ENCODE measurements at regions not wholly inside any gene's neighbourhood (a gene's known extent, or its start where the extent isn't known, plus 50 kb on each side); places are given as distances from the start of the nearest gene placed in this dataset.

DNA sequence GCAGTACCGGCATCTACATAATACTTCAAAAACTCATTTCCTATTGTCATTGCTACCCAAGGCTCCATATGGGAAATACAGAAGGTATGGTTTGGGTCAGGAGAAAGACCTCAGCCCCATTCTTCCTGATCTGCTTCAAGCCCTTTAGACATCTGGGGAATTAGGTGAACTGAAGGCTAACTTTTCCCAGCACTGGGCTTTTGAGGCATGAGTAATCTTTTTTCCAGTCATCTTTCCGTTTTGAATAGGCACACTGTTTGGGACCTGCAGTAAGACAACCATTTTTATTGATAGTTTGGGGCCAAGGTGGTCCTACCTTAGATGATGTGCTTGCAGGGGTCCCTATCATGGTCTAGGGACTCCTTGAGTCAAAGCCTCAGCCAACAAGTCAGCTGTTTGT is 198.4 kb downstream of the HAO1 start:
- peak; percentile 11 for DNase-seq

- DNase-seq: peak; percentile 86
Measured at GRCh38 chr20:7742479-7742878, 197.8 kb downstream of the HAO1 start.

DNA sequence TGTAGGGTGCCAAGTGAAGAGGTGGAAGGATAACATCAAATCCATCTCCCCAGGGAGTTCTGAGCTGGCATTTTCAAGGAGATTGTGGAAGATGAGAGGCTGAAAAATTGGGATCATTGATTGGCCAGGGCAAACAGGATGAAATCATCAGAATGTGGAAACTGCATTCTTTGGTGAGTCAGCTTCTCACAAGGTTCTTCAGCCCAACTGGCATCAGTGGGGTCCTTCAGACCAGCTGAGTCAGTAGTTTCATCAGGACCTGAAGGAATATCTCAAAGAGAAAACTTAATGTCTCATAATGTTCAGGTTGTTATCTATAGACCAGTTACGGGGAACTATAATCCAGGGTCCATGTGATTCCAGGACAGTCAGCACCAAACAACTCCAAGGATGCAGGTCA is 195.8 kb downstream of the HAO1 start:
- no peak for DNase-seq

DNA sequence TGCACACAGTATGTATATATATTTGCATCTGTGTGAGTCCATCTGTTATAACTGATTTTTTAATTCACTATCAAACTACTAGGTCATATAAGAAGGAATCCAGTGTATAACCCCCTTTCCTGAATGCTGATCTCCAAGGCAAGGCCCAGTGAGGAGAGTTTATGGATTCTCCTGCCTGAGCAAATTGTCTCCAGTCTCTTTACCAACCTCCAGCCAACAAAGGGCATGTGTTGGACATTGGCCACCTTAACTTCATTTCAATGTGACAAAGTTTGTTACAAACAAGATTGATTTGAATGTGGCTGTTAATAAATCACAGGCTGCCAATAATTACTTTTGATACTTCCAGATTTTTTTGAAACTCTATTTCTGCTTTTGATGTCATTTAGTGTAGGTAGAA is 191.6 kb downstream of the HAO1 start:
- no peak for DNase-seq

GRCh38 chr20:7754102-7754501 is 186.2 kb downstream of the HAO1 start:
- no peak for DNase-seq

GRCh38 chr20:7758406-7758805 is 181.9 kb downstream of the HAO1 start:
- DNase-seq: no peak

- DNase-seq: no peak
Measured at GRCh38 chr20:7760247-7761031, 179.8 kb downstream of the HAO1 start.

DNA sequence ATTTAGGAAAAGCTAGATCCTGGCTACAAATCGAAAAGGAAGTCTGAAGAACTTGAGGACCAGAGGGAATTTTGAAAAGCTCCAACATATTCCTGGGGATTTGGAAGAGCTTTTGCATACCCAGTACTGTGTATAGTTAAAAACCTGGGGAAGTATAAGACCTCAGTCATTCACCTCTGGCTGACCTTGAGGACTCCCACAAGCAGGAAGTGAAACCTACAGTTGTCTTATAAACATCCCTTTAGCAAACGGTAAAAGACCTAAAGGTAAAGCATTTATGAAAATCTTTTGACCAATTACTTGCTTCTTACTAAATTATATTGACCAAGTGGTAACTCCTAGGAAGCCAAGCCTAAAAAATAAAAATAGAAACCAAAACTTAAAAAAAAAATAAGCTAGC is 175.0 kb downstream of the HAO1 start:
- peak; percentile 18 for DNase-seq

DNA sequence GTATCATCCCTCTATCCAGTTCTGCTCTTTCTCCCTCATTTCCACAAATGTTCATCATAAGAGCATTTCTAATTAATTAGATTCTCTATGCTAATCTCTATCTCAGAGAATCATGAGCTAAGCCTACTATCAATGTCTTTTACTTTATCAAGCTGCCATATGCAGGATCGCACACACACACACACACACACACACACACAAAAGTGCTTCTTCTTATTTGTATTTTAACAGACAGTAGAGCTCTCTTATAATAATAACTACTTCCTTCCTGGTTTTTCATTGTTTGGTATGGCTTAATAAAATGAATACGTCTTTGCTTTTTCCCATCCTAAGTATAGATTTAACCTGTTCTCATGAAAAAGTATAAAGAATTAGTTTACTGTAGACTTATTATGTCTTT is 170.2 kb downstream of the HAO1 start:
- DNase-seq: peak; percentile 78

- DNase-seq: peak; percentile 95
Measured at GRCh38 chr20:7770578-7770977, 169.7 kb downstream of the HAO1 start.

- DNase-seq: peak; percentile 85
Measured at GRCh38 chr20:7772371-7772770, 167.9 kb downstream of the HAO1 start.

DNA sequence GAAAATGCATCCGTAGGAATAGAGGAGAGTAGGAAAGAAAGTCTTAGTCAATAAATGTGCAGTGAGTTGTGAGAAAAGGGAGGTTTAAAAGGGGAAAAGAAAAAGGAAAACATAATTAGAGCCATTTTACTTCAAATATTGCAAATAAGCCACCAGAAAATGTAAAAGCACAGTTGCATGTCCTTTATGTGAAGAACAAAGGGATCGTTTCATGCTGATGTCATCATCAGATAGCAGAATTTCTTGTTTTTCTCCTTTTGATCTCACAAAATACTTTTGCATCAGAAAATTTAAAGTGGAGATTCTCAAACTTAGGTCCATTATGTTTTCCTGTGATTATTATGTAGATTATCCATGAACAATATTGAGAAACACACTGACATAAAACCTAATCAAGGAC is 166.7 kb downstream of the HAO1 start:
- DNase-seq: peak; percentile 76

DNA sequence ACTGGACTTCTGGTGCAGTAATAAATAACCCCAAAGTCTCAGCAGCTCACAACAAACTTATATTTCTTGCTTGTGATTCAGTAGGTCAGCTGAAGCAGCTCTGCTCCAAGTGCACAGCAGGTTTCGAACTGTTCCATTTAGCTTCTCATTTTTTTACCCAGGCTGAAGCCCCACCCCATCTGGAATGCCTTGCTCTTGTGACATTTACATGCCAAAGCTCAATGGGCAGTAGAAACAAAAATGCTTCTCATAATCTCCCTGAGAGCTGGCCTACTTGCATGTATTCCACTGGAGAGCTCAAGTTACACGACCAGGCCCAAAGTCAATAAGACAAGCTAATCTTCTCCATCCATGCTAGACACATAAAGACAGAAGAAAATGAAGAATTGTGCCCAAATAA is 165.2 kb downstream of the HAO1 start:
- peak; percentile 76 for DNase-seq

DNA sequence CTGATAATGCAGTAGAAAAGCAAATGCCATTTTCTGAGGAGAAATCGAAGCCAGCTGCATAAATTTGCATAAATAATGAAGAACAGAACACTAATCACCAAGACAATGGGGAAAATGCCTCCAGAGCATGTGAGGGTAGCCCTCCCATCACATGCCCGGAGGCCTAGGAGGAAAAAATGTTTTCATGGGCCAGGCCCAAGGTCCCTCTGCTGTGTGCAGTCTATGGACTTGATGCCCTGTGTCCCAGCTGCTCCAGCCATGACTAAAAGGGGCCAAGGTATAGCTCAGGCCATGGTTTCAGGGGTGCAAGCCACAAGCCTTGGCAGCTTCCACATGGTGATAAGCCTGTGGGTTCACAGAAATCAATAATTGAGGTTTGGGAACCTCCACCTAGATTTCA is 164.1 kb downstream of the HAO1 start:
- peak; percentile 10 for DNase-seq

DNA sequence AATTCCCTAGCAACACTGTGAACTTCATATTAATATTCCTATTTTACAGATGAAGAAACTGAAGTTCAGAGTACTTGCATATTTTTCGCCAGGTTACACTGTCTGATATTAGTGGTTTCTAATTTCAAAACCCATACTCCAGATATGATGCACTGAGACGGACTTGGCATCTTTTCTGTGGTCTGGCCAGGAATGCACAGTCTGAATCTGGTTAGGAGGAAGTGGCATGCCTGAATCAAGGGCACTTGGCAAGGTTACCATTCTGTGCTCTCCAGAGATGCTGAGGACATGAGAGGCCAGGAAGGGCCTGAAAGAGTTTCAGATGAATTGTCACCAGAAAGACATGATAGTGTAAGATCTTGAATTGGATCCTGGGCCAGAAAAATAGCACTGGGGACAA is 150.1 kb downstream of the HAO1 start:
- peak; percentile 9 for DNase-seq

- DNase-seq: peak; percentile 45
Measured at GRCh38 chr20:7792150-7792869, 147.9 kb downstream of the HAO1 start.

DNA sequence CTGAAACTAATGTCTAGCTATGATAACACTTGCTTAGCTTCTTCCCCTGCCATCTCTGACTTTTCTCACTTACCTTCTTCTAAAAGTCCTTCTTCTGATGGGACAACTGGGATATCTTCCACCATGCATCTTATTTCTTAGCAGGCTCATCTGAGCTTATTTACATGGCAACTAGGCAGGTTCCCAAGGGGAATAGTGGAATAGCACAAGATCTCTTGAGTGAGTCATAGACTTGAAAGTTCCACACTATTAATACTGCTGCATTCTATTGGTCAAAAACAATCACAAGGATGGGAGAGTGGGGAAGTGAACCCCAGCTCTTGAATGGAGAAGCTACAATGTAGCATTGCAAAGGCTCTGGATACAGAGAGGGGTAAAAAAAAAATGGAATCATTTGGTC is 142.1 kb downstream of the HAO1 start:
- peak; percentile 6 for DNase-seq

DNA sequence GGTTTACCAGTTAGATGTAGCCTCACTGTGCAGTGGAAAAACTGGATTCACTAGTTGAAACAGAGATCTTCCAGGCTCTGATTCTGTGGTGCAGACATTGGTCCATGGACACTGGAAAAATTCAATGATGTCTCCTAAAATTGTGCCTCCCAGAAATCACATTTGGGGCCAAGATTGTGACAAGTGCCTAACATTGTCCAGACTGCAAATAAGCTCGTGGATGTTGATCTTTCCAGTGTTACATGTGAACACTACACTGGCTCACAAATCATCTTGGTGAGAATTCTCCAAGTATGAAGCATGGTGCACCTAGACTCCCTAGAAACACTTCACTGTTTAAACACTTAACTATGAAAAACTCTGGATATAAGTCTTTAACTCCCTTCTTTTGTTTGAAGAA is 140.4 kb downstream of the HAO1 start:
- DNase-seq: no peak

DNA sequence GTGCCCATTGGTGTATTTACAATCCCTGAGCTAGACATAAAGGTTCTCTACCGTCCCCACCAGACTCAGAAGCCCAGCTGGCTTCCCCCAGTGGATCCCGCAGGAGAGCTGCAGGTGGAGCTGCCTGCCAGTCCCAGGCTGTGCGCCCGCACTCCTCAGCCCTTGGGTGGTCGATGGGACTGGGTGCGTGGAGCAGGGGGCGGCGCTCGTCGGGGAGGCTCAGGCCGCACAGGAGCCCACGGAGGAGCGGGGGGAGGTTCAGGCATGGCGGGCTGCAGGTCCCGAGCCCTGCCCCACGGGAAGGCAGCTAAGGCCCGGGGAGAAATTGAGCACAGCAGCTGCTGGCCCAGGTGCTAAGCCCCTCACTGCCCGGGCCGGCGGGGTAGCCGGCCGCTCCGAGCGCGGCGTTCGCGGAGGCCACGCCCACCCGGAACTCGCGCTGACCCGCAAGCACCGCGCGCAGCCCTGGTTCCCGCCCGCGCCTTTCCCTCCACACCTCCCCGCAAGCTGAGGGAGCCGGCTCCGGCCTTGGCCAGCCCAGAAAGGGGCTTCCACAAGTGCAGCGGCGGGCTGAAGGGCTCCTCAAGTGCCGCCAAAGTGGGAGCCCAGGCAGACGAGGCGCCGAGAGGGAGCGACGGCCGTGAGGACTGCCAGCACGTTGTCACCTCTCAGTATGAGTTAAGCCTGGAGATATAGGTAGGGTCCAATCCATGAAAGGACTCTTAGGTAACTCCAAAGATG is 136.7 kb downstream of the HAO1 start:
- peak; percentile 59 for DNase-seq

DNA sequence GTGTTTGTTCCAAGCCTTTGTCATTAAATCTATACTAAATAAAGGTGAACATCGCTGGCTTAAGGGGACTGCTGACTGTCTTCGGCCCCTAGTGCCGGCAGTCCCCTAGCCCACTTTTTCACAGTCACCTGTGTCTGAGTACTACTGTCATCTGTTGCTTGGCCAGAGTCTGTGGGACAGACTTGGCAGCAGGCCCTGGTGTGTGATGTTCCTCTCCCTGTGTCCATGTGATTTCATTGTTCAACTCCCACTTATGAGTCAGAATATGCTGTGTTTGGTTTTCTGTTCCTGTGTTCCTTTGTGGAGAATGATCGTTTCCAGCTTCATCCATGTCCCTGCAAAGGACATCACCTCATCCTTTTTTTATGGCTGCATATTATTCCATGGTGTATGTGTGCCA is 133.4 kb downstream of the HAO1 start:
- peak; percentile 35 for DNase-seq

DNA sequence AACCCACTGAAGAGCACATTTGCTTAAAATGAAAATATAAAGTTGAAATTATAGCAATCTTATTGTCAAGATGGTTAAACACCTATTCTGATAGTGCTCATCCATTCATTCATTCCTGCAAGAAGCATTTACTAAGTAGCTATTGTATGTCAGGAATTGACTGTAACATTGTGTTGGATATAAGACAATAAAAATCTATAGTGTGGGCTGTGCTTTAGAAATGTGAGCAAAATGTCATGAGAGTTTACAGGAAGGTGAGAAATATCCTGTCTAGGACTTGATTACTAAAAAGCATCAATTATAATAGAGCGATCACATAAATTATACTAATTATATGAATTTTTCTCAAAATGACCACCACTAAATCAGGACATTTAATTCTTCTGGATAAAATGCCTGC is 123.0 kb downstream of the HAO1 start:
- DNase-seq: no peak

DNA sequence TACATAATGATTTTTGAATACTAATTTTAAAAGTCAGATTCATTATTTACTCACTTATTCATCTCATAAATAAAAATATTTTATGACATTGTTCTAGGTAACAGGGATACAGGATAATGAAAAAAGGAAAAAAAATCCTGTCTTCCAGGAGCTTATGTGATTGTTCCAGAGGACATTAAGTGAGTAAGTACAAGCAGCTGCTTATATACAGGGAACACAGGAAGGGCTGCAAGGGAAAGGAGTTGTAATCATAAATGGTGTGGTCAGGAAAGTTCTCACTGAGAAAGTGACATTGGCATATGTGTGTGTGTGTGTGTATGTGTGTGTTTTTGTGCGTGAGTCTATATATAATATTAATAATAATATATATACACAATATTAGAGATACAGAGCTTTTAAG is 121.8 kb downstream of the HAO1 start:
- no peak for DNase-seq

DNA sequence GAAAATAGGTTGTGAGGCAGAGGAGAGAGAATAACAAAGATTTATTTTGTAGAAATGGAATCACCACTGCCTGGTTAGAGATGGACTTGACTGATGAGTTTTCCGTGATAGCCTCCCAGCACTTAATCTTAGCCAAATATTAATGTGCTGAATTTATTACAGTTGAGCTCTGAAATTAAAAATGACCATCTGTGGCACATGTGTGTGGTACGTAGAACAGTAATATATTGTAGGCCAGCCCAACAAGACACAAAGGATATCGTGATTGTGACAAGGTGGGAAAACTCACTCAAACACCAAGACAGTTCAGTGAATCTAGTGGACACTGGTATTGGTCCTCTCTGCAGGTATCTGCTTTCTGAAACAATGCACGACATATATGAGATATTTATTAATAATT is 119.4 kb downstream of the HAO1 start:
- DNase-seq: no peak

GRCh38 chr20:7822772-7823171 is 117.5 kb downstream of the HAO1 start:
- DNase-seq: no peak
